WERI-Rb-1 (cell line): ENCODE measurements at regions not wholly inside any gene's neighbourhood (a gene's known extent, or its start where the extent isn't known, plus 50 kb on each side); places are given as distances from the start of the nearest gene placed in this dataset.

ENCODE experiments used
- DNase-seq: peaks from one replicate; pipeline ENCODE4 v3.0.0-alpha.2; 2020
- H3K27ac ChIP-seq: fragments of 250-450 bp; sonication (Bioruptor Pico); 2 replicates; pipeline ENCODE4 v1.5.1; 2020; ENCODE audit warnings: mild to moderate bottlenecking, moderate library complexity
- H3K27me3 ChIP-seq: fragments of 250-450 bp; sonication (Bioruptor Pico); 2 replicates; pipeline ENCODE4 v1.5.1; 2021; ENCODE audit warnings: mild to moderate bottlenecking, low read depth, moderate library complexity; ENCODE audit not compliant: insufficient read depth, severe bottlenecking
- H3K36me3 ChIP-seq: fragments of 250-450 bp; sonication (Bioruptor Pico); 2 replicates; pipeline ENCODE4 v1.5.1; 2020; ENCODE audit warnings: mild to moderate bottlenecking, moderate library complexity
- H3K4me3 ChIP-seq: 2 replicates; pipeline ENCODE4 v1.5.1; 2011; ENCODE audit warnings: low read depth, mild to moderate bottlenecking, control low read depth, low read length
- H3K9me3 ChIP-seq: fragments of 250-450 bp; sonication (Bioruptor Pico); 2 replicates; pipeline ENCODE4 v1.5.1; 2021; ENCODE audit warnings: mild to moderate bottlenecking, moderate library complexity; ENCODE audit not compliant: severe bottlenecking
- TF ChIP-seq, protein P1 (sequence below): IDR thresholded peaks from 2 replicates; pipeline ENCODE4 v1.5.1; 2011; ENCODE audit warnings: low read depth, mild to moderate bottlenecking, control low read depth, inconsistent platforms, low read length

DNA sequence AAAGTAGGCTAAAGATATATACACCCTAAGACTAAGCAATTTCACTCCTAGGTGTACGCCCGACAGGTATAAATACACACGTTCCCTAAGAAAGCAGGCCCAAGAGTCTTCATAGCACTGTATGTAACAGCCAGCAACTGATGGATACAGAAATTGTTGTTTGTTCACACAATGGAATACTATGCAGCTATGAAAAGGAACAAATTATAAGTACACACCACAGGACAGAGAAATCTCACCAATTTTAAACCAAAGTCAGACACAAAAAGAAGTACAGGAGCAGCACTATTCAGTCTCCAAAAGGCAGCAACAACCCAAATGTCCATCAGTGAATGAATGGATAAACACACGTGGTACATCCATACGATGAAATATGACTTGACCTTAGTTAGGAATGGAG is 106.1 kb downstream of the LITAF start:
- Histone ChIP-seq H3K9me3 (peaks cover 13% of the 10 kb centered on the region), H3K27me3 (no peaks in the 10 kb centered on the region), H3K4me3 (no peak overlapping the region), H3K36me3 (no peaks in the 10 kb centered on the region), H3K27ac (no peak overlapping the region)
- DNase-seq: no peak
- TF ChIP-seq, protein P1, sequence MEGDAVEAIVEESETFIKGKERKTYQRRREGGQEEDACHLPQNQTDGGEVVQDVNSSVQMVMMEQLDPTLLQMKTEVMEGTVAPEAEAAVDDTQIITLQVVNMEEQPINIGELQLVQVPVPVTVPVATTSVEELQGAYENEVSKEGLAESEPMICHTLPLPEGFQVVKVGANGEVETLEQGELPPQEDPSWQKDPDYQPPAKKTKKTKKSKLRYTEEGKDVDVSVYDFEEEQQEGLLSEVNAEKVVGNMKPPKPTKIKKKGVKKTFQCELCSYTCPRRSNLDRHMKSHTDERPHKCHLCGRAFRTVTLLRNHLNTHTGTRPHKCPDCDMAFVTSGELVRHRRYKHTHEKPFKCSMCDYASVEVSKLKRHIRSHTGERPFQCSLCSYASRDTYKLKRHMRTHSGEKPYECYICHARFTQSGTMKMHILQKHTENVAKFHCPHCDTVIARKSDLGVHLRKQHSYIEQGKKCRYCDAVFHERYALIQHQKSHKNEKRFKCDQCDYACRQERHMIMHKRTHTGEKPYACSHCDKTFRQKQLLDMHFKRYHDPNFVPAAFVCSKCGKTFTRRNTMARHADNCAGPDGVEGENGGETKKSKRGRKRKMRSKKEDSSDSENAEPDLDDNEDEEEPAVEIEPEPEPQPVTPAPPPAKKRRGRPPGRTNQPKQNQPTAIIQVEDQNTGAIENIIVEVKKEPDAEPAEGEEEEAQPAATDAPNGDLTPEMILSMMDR: no peak

DNA sequence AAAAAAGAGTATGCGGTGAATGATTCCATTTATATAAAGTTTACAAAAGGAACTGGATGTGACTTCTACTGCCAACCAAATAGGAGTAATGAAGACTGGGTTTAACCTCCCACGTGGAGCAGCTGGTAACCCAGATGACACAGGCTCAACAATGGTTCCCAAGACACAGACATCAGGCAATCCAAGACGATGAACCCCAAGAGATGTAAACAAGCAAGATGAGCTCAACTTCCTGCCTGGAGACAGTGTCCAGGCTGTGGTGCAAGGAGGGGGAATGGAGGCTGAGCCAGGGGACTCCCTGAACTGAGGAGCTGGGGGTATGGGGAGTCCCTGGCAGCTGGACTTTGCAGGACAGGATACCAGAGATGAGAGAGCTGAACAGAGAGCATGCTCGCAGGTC is 104.7 kb downstream of the LITAF start:
- H3K27me3 ChIP-seq: no peaks in the 10 kb centered on the region
- H3K4me3 ChIP-seq: no peak overlapping the region
- H3K27ac ChIP-seq: no peak overlapping the region
- peaks cover 13% of the 10 kb centered on the region for H3K9me3 ChIP-seq
- TF ChIP-seq, protein P1: no peak
- no peaks in the 10 kb centered on the region for H3K36me3 ChIP-seq
- no peak for DNase-seq

DNA sequence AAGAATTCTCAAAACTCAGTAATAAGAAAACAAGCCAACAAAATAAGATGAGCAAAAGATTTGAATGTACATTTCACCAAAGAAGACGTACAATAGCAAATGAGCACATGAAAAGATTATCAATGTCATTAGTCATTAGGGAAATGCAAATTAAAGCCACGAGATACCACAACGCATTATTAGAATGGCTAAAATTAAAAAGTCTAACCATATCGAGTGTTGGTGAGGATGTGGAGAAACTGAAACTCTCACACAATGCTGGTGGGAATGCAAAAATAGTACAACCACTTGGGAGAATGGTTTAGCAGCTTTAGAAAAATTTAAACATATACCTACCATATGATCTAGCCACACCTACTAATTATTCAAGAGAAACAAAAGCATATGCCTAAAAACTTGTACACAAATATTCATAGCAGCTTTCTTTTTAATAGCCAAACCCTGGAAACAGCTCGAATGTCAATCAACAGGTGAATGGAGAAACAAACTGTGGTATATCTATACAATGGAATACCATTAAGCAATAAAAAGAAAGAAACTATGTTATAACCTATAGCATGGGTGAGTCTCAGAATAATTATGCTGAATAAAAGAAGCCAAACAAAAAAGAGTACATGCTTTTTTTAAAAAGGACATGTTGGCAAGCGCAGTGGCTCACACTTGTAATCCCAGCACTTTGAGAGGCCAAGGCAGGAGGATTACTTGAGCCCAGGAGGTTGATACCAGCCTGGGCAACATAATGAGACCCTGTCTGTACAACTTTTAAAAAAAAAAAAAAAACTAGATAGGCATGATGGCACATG is 103.6 kb downstream of the LITAF start:
- no peak overlapping the region for H3K27ac ChIP-seq
- H3K36me3 ChIP-seq: no peaks in the 10 kb centered on the region
- H3K27me3 ChIP-seq: no peaks in the 10 kb centered on the region
- H3K9me3 ChIP-seq: peaks cover 13% of the 10 kb centered on the region
- TF ChIP-seq, protein P1: no peak
- DNase-seq: no peak
- no peak overlapping the region for H3K4me3 ChIP-seq

DNA sequence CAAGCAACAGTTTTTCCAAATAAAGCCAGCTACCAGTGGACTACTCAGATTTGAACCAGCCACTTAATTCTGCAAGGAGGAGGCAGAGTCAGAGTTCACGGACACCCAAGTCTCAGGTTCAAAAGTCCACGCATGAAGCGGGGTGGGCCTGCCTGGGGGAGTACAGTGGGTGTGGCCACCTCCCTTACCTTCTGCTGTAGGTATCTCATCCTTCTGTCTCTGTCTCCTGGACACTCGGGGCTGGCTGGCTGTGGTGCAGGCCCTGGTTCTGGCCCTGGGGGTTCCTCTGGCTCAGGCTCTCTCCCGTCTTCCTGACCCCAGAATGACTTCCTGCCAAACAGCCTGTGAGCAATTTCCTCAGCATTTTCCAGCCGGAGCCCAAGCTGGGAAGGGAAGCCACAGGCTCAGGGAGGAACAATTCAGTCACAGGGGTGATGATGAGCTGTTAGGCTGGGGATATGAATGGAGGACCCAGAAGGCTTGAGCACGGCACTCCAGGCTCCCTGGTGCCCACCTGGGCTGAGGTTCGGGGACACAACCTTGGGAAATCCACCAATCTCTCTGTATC is 101.9 kb downstream of the LITAF start:
- Histone ChIP-seq H3K4me3 (no peak overlapping the region), H3K9me3 (peaks cover 13% of the 10 kb centered on the region), H3K27me3 (no peaks in the 10 kb centered on the region), H3K36me3 (no peaks in the 10 kb centered on the region), H3K27ac (no peak overlapping the region)
- TF ChIP-seq, protein P1: no peak
- no peak for DNase-seq

DNA sequence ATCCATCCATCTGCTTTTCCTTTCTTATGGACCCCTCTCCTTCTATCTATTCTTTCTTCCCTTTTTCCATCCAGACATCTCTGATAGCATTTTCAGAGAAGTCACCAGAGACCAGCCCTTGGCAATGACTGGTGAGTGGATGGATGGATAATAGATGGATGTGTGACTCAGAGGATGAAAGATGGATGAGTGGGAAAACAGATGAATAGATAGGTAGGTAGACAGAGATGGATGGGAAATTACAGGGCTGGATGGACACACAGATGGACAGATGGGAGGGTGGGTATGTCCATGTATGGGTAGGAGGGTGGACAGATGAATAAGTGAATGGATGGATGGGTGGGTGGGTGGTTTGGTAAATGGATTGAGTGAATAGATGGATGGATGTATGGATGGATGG is 101.0 kb downstream of the LITAF start:
- TF ChIP-seq, protein P1: no peak
- H3K9me3 ChIP-seq: peaks cover 14% of the 10 kb centered on the region
- H3K27me3 ChIP-seq: no peaks in the 10 kb centered on the region
- no peak overlapping the region for H3K27ac ChIP-seq
- no peak overlapping the region for H3K4me3 ChIP-seq
- no peaks in the 10 kb centered on the region for H3K36me3 ChIP-seq
- no peak for DNase-seq

DNA sequence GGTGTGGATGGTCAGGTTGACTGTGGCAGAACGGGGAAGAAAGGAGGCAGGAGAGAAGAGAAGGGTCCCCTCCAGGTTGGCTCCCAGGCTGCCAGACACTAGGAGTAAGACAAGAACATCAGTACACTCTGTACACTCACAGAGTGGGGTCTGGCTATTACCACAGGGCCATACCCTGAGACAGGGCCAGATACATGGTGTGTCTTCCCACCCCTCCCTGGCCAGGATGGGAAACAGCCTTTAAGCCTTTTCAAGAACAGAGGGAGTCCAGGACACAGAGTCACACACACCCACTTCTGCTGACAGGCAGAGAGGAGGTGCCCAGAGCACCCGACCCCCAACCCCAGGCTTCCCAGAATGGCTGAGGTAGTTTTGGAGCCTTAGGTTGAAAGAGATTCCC is 99.4 kb downstream of the LITAF start:
- no peak overlapping the region for H3K27ac ChIP-seq

More for the DNA sequence above, 99.4 kb downstream of the LITAF start:
- DNase-seq: no peak
- TF ChIP-seq, protein P1: no peak
- peaks cover 17% of the 10 kb centered on the region for H3K9me3 ChIP-seq
- no peaks in the 10 kb centered on the region for H3K36me3 ChIP-seq
- no peaks in the 10 kb centered on the region for H3K27me3 ChIP-seq
- H3K4me3 ChIP-seq: no peak overlapping the region
